ENCODE measurements at regions not wholly inside any gene's neighbourhood (a gene's known extent, or its start where the extent isn't known, plus 50 kb on each side); places are given as distances from the start of the nearest gene placed in this dataset.

- no peaks in the 10 kb centered on the region for H3K36me3 ChIP-seq
- intact Hi-C loops (cut with DNase I; ENCODE audit: low total_unique reads) = no loop called here
- no peak for DNase-seq
- H3K27me3 ChIP-seq = no peaks in the 10 kb centered on the region
- no peaks in the 10 kb centered on the region for H3K4me1 ChIP-seq
- TF ChIP-seq CTCF (IDR thresholded peaks at IDR 0.05) (no peak), POLR2A (IDR thresholded peaks at IDR 0.05) (no peak)
- no peak overlapping the region for H3K27ac ChIP-seq
- H3K9me3 ChIP-seq = peaks cover 0 to 7% of the 10 kb centered on the region in 2 donors
- H3K4me3 ChIP-seq = no peak overlapping the region
Measured at GRCh38 chr5:109937951-109938350, 248.2 kb downstream of the MAN2A1 start.

- Histone ChIP-seq H3K36me3 (no peaks in the 10 kb centered on the region), H3K27me3 (no peaks in the 10 kb centered on the region), H3K4me3 (no peak overlapping the region), H3K9me3 (peaks cover 0 to 7% of the 10 kb centered on the region in 2 donors), H3K27ac (no peak overlapping the region), H3K4me1 (no peaks in the 10 kb centered on the region)
- no peak for DNase-seq
- intact Hi-C loops (cut with DNase I; ENCODE audit: low total_unique reads) = no loop called here
- TF ChIP-seq POLR2A (IDR thresholded peaks at IDR 0.05) = no peak
- TF ChIP-seq CTCF (IDR thresholded peaks at IDR 0.05) = no peak
Measured at GRCh38 chr5:109938453-109938852, 248.7 kb downstream of the MAN2A1 start.

- intact Hi-C loops (cut with DNase I; ENCODE audit: low total_unique reads) = no loop called here
- TF ChIP-seq CTCF (IDR thresholded peaks at IDR 0.05) = no peak
- no peak for TF ChIP-seq POLR2A (IDR thresholded peaks at IDR 0.05)
- Histone ChIP-seq H3K4me3 (no peak overlapping the region), H3K9me3 (peaks cover 0 to 7% of the 10 kb centered on the region in 2 donors), H3K27me3 (no peaks in the 10 kb centered on the region), H3K27ac (no peak overlapping the region), H3K4me1 (no peaks in the 10 kb centered on the region), H3K36me3 (no peaks in the 10 kb centered on the region)
- no peak for DNase-seq
Measured at GRCh38 chr5:109939116-109939682, 249.5 kb downstream of the MAN2A1 start.

GRCh38 chr5:109942646-109943045 is 252.9 kb downstream of the MAN2A1 start:
- Histone ChIP-seq H3K27me3 (no peaks in the 10 kb centered on the region), H3K36me3 (no peaks in the 10 kb centered on the region), H3K4me1 (no peaks in the 10 kb centered on the region), H3K9me3 (peaks cover 0 to 7% of the 10 kb centered on the region in 2 donors), H3K4me3 (no peak overlapping the region), H3K27ac (no peak overlapping the region)
- no peak for DNase-seq
- TF ChIP-seq POLR2A (IDR thresholded peaks at IDR 0.05) (no peak), CTCF (IDR thresholded peaks at IDR 0.05) (no peak)
- intact Hi-C loops (cut with DNase I; ENCODE audit: low total_unique reads) = no loop called here

- DNase-seq = no peak
- TF ChIP-seq POLR2A (IDR thresholded peaks at IDR 0.05) (no peak), CTCF (IDR thresholded peaks at IDR 0.05) (no peak)
- H3K4me1 ChIP-seq = no peaks in the 10 kb centered on the region
- intact Hi-C loops (cut with DNase I; ENCODE audit: low total_unique reads) = no loop called here
- no peak overlapping the region for H3K27ac ChIP-seq
- no peak overlapping the region for H3K4me3 ChIP-seq
- H3K36me3 ChIP-seq = no peaks in the 10 kb centered on the region
- H3K9me3 ChIP-seq = peaks cover 0 to 7% of the 10 kb centered on the region in 2 donors
- H3K27me3 ChIP-seq = no peaks in the 10 kb centered on the region
Measured at GRCh38 chr5:109943701-109944235, 254.0 kb downstream of the MAN2A1 start.

All from uterus (tissue), 3 donors.